SK-N-SH (cell line): ENCODE measurements at regions not wholly inside any gene's neighbourhood (a gene's known extent, or its start where the extent isn't known, plus 50 kb on each side); places are given as distances from the start of the nearest gene placed in this dataset.

ENCODE experiments used
- CTCF ChIA-PET: fragments of 300-600, 350-600 bp; formaldehyde crosslinking; extraction: SDS; loops from one replicate; lab custom pipeline; 2021; lab: Yijun Ruan, JAX
- POLR2A ChIA-PET: fragments of 350-600 bp; sonication (Branson Sonifier 250); formaldehyde crosslinking; extraction: SDS; loops from one replicate; lab custom pipeline; 2020; ENCODE audit warnings: antibody characterized with exemption, inconsistent platforms; lab: Yijun Ruan, JAX
- DNase-seq: peaks from one replicate; pipeline ENCODE4 v3.0.0; 2012
- H2AFZ ChIP-seq: fragments of 200-600 bp; sonication (generic); 2 replicates; pipeline ENCODE4 v1.8.1; 2016; ENCODE audit warnings: antibody characterized with exemption, mild to moderate bottlenecking, low read depth
- H3F3A ChIP-seq: fragments of 200-600 bp; sonication (generic); replicated peaks from 2 replicates; pipeline ENCODE3; 2016; ENCODE audit warnings: antibody characterized with exemption, mild to moderate bottlenecking; ENCODE audit not compliant: insufficient read depth
- H3K27ac ChIP-seq, 2 experiments: fragments of 200-500 bp in 1 of 2; fragments of 200-600 bp in 1 of 2; sonication (Bioruptor generic) in 1 of 2; sonication (generic), shearing (Covaris generic) in 1 of 2; 2 replicates each; pipeline versions ENCODE4 v1.5.1 to v1.6.1; 2014 to 2016; ENCODE audit warnings: low read depth in 2 of 2, inconsistent platforms in 1 of 2, low read length in 1 of 2, mild to moderate bottlenecking in 1 of 2, mixed read lengths in 1 of 2
- H3K27me3 ChIP-seq: fragments of 200-600 bp; sonication (generic), shearing (Covaris generic); 2 replicates; pipeline ENCODE4 v1.6.1; 2016; ENCODE audit warnings: mixed run types; ENCODE audit not compliant: insufficient read depth
- H3K36me3 ChIP-seq, 2 experiments: fragments of 200-500 bp in 1 of 2; fragments of 200-600 bp in 1 of 2; sonication (Bioruptor generic) in 1 of 2; sonication (generic) in 1 of 2; replicated peaks in 1 of 2; 2 replicates each; pipeline versions ENCODE3 to v1.5.1; 2014 to 2016; ENCODE audit warnings: low read length in 1 of 2, mild to moderate bottlenecking in 1 of 2; ENCODE audit not compliant: insufficient read depth in 2 of 2, control insufficient read depth in 1 of 2
- H3K4me1 ChIP-seq, 2 experiments: fragments of 200-500 bp in 1 of 2; fragments of 200-600 bp in 1 of 2; sonication (Bioruptor generic) in 1 of 2; sonication (generic), shearing (Covaris generic) in 1 of 2; 2 replicates each; pipeline versions ENCODE4 v1.5.1 to v1.6.1; 2014 to 2016; ENCODE audit warnings: low read depth in 1 of 2, low read length in 1 of 2, mixed run types in 1 of 2; ENCODE audit not compliant: insufficient read depth in 2 of 2, control insufficient read depth in 1 of 2
- H3K4me2 ChIP-seq: fragments of 200-600 bp; sonication (generic), shearing (Covaris generic); 2 replicates; pipeline ENCODE4 v1.6.1; 2017; ENCODE audit warnings: mixed run types
- H3K4me3 ChIP-seq, 2 experiments: fragments of 200-500 bp in 1 of 2; fragments of 200-600 bp in 1 of 2; sonication (Bioruptor generic) in 1 of 2; sonication (generic), shearing (Covaris generic) in 1 of 2; 2 replicates each; pipeline versions ENCODE4 v1.5.1 to v1.8.1; 2014 to 2016; ENCODE audit warnings: low read depth in 2 of 2, inconsistent platforms in 1 of 2, low read length in 1 of 2, mild to moderate bottlenecking in 1 of 2, mixed read lengths in 1 of 2, moderate library complexity in 1 of 2
- H3K79me2 ChIP-seq: fragments of 200-600 bp; sonication (generic); 2 replicates; pipeline ENCODE4 v1.8.1; 2017; ENCODE audit warnings: mild to moderate bottlenecking; ENCODE audit not compliant: insufficient read depth
- H3K9ac ChIP-seq: fragments of 200-600 bp; sonication (generic); 2 replicates; pipeline ENCODE4 v1.6.1; 2017; ENCODE audit warnings: mixed run types
- H3K9me2 ChIP-seq: fragments of 200-600 bp; sonication (generic); 2 replicates; pipeline ENCODE4 v1.6.1; 2017; ENCODE audit warnings: mixed run types
- H3K9me3 ChIP-seq: fragments of 200-600 bp; sonication (generic); 2 replicates; pipeline ENCODE4 v1.6.1; 2017; ENCODE audit warnings: mixed run types, mild to moderate bottlenecking, moderate library complexity
- H4K20me1 ChIP-seq: fragments of 200-600 bp; sonication (generic); 2 replicates; pipeline ENCODE4 v1.6.1; 2017; ENCODE audit warnings: mild to moderate bottlenecking, mixed run types; ENCODE audit not compliant: insufficient read depth
- FOSL2 ChIP-seq: IDR thresholded peaks from 2 replicates; pipeline ENCODE4 v1.4.0; 2012; ENCODE audit warnings: low read depth, mild to moderate bottlenecking, moderate library complexity, borderline replicate concordance
- GABPA ChIP-seq: IDR thresholded peaks from 2 replicates; pipeline ENCODE4 v1.4.0; 2012; ENCODE audit warnings: low read depth, mild to moderate bottlenecking
- JUND ChIP-seq: IDR thresholded peaks from 2 replicates; pipeline ENCODE4 v1.4.0; 2012
- RXRA ChIP-seq: IDR thresholded peaks from 2 replicates; pipeline ENCODE4 v1.4.0; 2012; ENCODE audit warnings: low read depth, mild to moderate bottlenecking, borderline replicate concordance
- WGBS: methylation state at CpG from one replicate; pipeline ENCODE4 v1.1.6; 2017; ENCODE audit warnings: low lambda C conversion rate; 5-methylcytosine and 5-hydroxymethylcytosine counted together
- TF ChIP-seq, protein P1 (sequence below): fragments of 150-350 bp; IDR thresholded peaks from 2 replicates; pipeline ENCODE4 v1.6.1; 2017; ENCODE audit warnings: antibody characterized with exemption, low read length, low read depth, borderline replicate concordance
- TF ChIP-seq, protein P2 (sequence below): IDR thresholded peaks from 2 replicates; pipeline ENCODE4 v1.4.0; 2012; ENCODE audit warnings: low read depth, borderline replicate concordance
- TF ChIP-seq, protein P3 (sequence below): IDR thresholded peaks from 2 replicates; pipeline ENCODE4; 2012
- TF ChIP-seq, protein P4 (sequence below): IDR thresholded peaks from 2 replicates; pipeline ENCODE4 v1.6.1; 2012; ENCODE audit warnings: mild to moderate bottlenecking, low read depth, low read length, moderate library complexity

- TF ChIP-seq, protein P1, sequence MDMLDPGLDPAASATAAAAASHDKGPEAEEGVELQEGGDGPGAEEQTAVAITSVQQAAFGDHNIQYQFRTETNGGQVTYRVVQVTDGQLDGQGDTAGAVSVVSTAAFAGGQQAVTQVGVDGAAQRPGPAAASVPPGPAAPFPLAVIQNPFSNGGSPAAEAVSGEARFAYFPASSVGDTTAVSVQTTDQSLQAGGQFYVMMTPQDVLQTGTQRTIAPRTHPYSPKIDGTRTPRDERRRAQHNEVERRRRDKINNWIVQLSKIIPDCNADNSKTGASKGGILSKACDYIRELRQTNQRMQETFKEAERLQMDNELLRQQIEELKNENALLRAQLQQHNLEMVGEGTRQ = no peak
- no peak for TF ChIP-seq GABPA
- no peak for TF ChIP-seq JUND
- TF ChIP-seq, all 33 proteins: peak for 0
Observed at GRCh38 chr1:190667914-190668313, 190.2 kb upstream of the BRINP3 start (continued).

DNA sequence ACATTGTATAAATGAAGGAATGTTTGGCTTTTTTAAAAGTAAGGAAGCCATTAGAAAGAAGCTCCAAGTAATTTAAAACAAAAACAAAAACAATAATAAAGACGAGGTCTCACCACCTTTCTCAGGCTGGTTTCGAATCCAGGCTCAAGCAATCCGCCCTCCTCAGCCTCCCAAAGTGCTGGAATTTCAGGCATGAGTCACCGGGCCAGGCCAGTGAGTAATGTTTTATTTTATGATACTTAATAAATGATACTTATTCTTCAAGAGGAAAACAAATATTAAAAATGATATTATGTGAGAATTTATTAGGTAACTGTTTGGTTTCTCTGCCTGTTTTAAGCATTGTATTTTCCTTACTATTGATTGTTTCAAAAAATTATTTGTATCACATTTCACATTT, 201.4 kb upstream of the BRINP3 start:
- Histone ChIP-seq H3K4me2 (no peak overlapping the region; the same call in 1 of the 2 replicates), H3K27ac (peak overlapping the region in 1 of 2 experiments; percentile 23; a peak in 1 of 4 replicates), H4K20me1 (no peaks in the 10 kb centered on the region), H3K27me3 (no peaks in the 10 kb centered on the region), H3K9ac (no peak overlapping the region), H3F3A (no peaks in the 10 kb centered on the region), H3K4me3 (no peak overlapping the region), H3K36me3 (no peaks in the 10 kb centered on the region), H3K9me3 (no peaks in the 10 kb centered on the region; the same call in 1 of the 2 replicates), H3K9me2 (no peaks in the 10 kb centered on the region), H2AFZ (peak overlapping the region; percentile 74; the same call in 1 of the 2 replicates), H3K79me2 (no peaks in the 10 kb centered on the region), H3K4me1 (no peaks in the 10 kb centered on the region; a peak in 1 of 4 replicates)
- CTCF ChIA-PET = no interaction called here
- POLR2A ChIA-PET = no interaction called here
- DNase-seq = no peak
- TF ChIP-seq JUND (peak; percentile 69), FOSL2 (peak; percentile 70), RXRA (no peak)
- TF ChIP-seq, protein P2, sequence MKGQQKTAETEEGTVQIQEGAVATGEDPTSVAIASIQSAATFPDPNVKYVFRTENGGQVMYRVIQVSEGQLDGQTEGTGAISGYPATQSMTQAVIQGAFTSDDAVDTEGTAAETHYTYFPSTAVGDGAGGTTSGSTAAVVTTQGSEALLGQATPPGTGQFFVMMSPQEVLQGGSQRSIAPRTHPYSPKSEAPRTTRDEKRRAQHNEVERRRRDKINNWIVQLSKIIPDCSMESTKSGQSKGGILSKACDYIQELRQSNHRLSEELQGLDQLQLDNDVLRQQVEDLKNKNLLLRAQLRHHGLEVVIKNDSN = no peak
- TF ChIP-seq, protein P3, sequence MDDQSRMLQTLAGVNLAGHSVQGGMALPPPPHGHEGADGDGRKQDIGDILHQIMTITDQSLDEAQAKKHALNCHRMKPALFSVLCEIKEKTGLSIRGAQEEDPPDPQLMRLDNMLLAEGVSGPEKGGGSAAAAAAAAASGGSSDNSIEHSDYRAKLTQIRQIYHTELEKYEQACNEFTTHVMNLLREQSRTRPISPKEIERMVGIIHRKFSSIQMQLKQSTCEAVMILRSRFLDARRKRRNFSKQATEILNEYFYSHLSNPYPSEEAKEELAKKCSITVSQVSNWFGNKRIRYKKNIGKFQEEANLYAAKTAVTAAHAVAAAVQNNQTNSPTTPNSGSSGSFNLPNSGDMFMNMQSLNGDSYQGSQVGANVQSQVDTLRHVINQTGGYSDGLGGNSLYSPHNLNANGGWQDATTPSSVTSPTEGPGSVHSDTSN = 0 out of 2 replicates have a peak, but pooled peaks have one; percentile 5
- TF ChIP-seq, protein P4, sequence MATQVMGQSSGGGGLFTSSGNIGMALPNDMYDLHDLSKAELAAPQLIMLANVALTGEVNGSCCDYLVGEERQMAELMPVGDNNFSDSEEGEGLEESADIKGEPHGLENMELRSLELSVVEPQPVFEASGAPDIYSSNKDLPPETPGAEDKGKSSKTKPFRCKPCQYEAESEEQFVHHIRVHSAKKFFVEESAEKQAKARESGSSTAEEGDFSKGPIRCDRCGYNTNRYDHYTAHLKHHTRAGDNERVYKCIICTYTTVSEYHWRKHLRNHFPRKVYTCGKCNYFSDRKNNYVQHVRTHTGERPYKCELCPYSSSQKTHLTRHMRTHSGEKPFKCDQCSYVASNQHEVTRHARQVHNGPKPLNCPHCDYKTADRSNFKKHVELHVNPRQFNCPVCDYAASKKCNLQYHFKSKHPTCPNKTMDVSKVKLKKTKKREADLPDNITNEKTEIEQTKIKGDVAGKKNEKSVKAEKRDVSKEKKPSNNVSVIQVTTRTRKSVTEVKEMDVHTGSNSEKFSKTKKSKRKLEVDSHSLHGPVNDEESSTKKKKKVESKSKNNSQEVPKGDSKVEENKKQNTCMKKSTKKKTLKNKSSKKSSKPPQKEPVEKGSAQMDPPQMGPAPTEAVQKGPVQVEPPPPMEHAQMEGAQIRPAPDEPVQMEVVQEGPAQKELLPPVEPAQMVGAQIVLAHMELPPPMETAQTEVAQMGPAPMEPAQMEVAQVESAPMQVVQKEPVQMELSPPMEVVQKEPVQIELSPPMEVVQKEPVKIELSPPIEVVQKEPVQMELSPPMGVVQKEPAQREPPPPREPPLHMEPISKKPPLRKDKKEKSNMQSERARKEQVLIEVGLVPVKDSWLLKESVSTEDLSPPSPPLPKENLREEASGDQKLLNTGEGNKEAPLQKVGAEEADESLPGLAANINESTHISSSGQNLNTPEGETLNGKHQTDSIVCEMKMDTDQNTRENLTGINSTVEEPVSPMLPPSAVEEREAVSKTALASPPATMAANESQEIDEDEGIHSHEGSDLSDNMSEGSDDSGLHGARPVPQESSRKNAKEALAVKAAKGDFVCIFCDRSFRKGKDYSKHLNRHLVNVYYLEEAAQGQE = no peak
- TF ChIP-seq, protein P1 = no peak
- WGBS = 10% methylated on average over 4 of the region's 4 CpGs
